Kidney epithelial cell (primary cell): ENCODE measurements at regions not wholly inside any gene's neighbourhood (a gene's known extent, or its start where the extent isn't known, plus 50 kb on each side); places are given as distances from the start of the nearest gene placed in this dataset.
"Not testable (repeated sequence)": the region's sequence is repeated elsewhere in the genome, so short reads cannot be mapped to it uniquely, and the experiment has no call there.

ENCODE experiments used
- DNase-seq: peaks from one replicate; pipeline ENCODE4 v3.0.0-alpha.2; 2010; ENCODE audit warnings: low read depth
- H3K27me3 ChIP-seq: 2 replicates; pipeline ENCODE4 v1.6.0; 2011; ENCODE audit warnings: low read length; ENCODE audit not compliant: control insufficient read depth, insufficient read depth
- H3K36me3 ChIP-seq: 2 replicates; pipeline ENCODE4 v1.5.1; 2011; ENCODE audit warnings: low read length; ENCODE audit not compliant: control insufficient read depth, insufficient read depth
- H3K4me3 ChIP-seq: 2 replicates; pipeline ENCODE4 v1.5.1; 2011; ENCODE audit warnings: low read depth, mild to moderate bottlenecking, control low read depth, low read length
- CTCF ChIP-seq: IDR thresholded peaks from 2 replicates; pipeline ENCODE4 v1.5.1; 2011; ENCODE audit warnings: mild to moderate bottlenecking, moderate library complexity, low read length, control low read depth, inconsistent platforms; ENCODE audit not compliant: insufficient read depth, poor library complexity, severe bottlenecking

- no peak overlapping the region for H3K4me3 ChIP-seq
- H3K36me3 ChIP-seq: no peaks in the 10 kb centered on the region
- peaks cover 2% of the 10 kb centered on the region for H3K27me3 ChIP-seq
- no peak for DNase-seq
- no peak for TF ChIP-seq CTCF
Measured at GRCh38 chr5:66291771-66292170, 147.7 kb downstream of the SREK1 start.

GRCh38 chr5:66293851-66294250, 149.8 kb downstream of the SREK1 start:
- H3K4me3 ChIP-seq, H3K27me3 ChIP-seq: not testable (repeated sequence)

GRCh38 chr5:66299463-66299862, 155.4 kb downstream of the SREK1 start:
- Histone ChIP-seq H3K4me3 (no peak overlapping the region), H3K27me3 (no peaks in the 10 kb centered on the region), H3K36me3 (no peaks in the 10 kb centered on the region)
- no peak for DNase-seq
- TF ChIP-seq CTCF: no peak

More at GRCh38 chr5:66293851-66294250, 149.8 kb downstream of the SREK1 start:
- H3K36me3 ChIP-seq, DNase-seq: not testable (repeated sequence)

- Histone ChIP-seq H3K4me3 (no peak overlapping the region), H3K27me3 (peaks cover 9% of the 10 kb centered on the region), H3K36me3 (no peaks in the 10 kb centered on the region)
- no peak for DNase-seq
- no peak for TF ChIP-seq CTCF
Measured at GRCh38 chr5:66302344-66302743, 158.2 kb downstream of the SREK1 start.

- H3K27me3 ChIP-seq: peaks cover 9% of the 10 kb centered on the region
- peak; percentile 98 for TF ChIP-seq CTCF
- H3K36me3 ChIP-seq: no peaks in the 10 kb centered on the region
- no peak overlapping the region for H3K4me3 ChIP-seq
- DNase-seq: no peak
Measured at GRCh38 chr5:66306105-66306843, 162.2 kb downstream of the SREK1 start.

- H3K27me3 ChIP-seq: peaks cover 9% of the 10 kb centered on the region
- no peak for TF ChIP-seq CTCF
- no peaks in the 10 kb centered on the region for H3K36me3 ChIP-seq
- no peak for DNase-seq
- H3K4me3 ChIP-seq: no peak overlapping the region
Measured at GRCh38 chr5:66306844-66307315, 162.8 kb downstream of the SREK1 start.
